K562 (cell line): ENCODE measurements at regions not wholly inside any gene's neighbourhood (a gene's known extent, or its start where the extent isn't known, plus 50 kb on each side); places are given as distances from the start of the nearest gene placed in this dataset.

Experiments used
- ATAC-seq: fragments of 200-7000 bp; cut with Tn5 transposase; 3 replicates; pipeline ENCODE4 v1.9.1; 2020; ENCODE audit warnings: moderate library complexity
- BruUV-seq: library from RNA; stranded (reverse); fragments of 400-500 nt; replicated peaks from 2 replicates; lab custom pipeline; 2021; lab: Mats Ljungman, UMichigan
- CTCF ChIA-PET: fragments of 300-600 bp; formaldehyde crosslinking; extraction: SDS; loops from one replicate; lab custom pipeline; 2021; ENCODE audit warnings: low intra/inter-chr PET ratio; lab: Yijun Ruan, JAX
- POLR2A ChIA-PET: fragments of 300-600, 350-650 bp; sonication (Branson Sonifier 250); formaldehyde crosslinking; extraction: SDS; loops from one replicate; lab custom pipeline; 2021; ENCODE audit warnings: antibody characterized with exemption, inconsistent platforms; lab: Yijun Ruan, JAX
- DNase-seq, 4 experiments: peaks; one replicate each; pipeline versions ENCODE4 v3.0.0 to v3.0.0-alpha.2; 2011 to 2018; ENCODE audit warnings: low spot score in 3 of 4, mixed read lengths in 3 of 4; ENCODE audit errors: extremely low read depth in 1 of 4
- FAIRE-seq: peaks from 2 replicates; lab custom pipeline; 2011; peaks lifted over from hg19 to GRCh38; lab: Jason Lieb, UNC
- H2AFZ ChIP-seq: 2 replicates; pipeline ENCODE4 v1.6.0; 2011; ENCODE audit warnings: low read depth, low read length, control low read depth, inconsistent platforms
- H3K27ac ChIP-seq: fragments of 200-600 bp; 3 replicates; pipeline ENCODE4 v1.8.0; 2011; ENCODE audit warnings: low read depth, mild to moderate bottlenecking, control low read depth, inconsistent platforms, low read length, moderate library complexity, mixed read lengths; ENCODE audit errors: extremely low read depth
- H3K27me3 ChIP-seq, 2 experiments: fragments of 300-600 bp in 1 of 2; 2 replicates in 1 of 2; 3 replicates in 1 of 2; pipeline versions ENCODE4 v1.6.0 to v1.8.0; 2011; ENCODE audit warnings: inconsistent platforms in 2 of 2, low read length in 2 of 2, mild to moderate bottlenecking in 1 of 2, mixed read lengths in 1 of 2, moderate library complexity in 1 of 2; ENCODE audit not compliant: control insufficient read depth in 2 of 2, insufficient read depth in 2 of 2
- H3K36me3 ChIP-seq: fragments of 300-600 bp; 3 replicates; pipeline ENCODE4 v1.8.0; 2011; ENCODE audit warnings: mild to moderate bottlenecking, low read length, inconsistent platforms; ENCODE audit not compliant: control insufficient read depth, insufficient read depth
- H3K4me1 ChIP-seq, 2 experiments: fragments of 200-600 bp in 1 of 2; replicated peaks in 1 of 2; 2 replicates in 1 of 2; 3 replicates in 1 of 2; pipeline versions ENCODE4 v1.5.1 to v1.8.0; 2011; ENCODE audit warnings: inconsistent platforms in 2 of 2, low read length in 2 of 2, mild to moderate bottlenecking in 1 of 2, mixed read lengths in 1 of 2, moderate library complexity in 1 of 2; ENCODE audit not compliant: control insufficient read depth in 2 of 2, insufficient read depth in 2 of 2
- H3K4me2 ChIP-seq: 2 replicates; pipeline ENCODE4 v1.6.1; 2011; ENCODE audit warnings: low read length, control low read depth, inconsistent platforms, mixed read lengths; ENCODE audit not compliant: insufficient read depth
- H3K4me3 ChIP-seq: fragments of 200-600 bp; sonication (generic), shearing (Covaris generic); 2 replicates; pipeline ENCODE4 v1.5.1; 2016; ENCODE audit warnings: control low read depth, inconsistent platforms
- H3K79me2 ChIP-seq: fragments of 200-600 bp; 3 replicates; pipeline ENCODE4 v1.8.0; 2011; ENCODE audit warnings: low read length, inconsistent platforms; ENCODE audit not compliant: control insufficient read depth, insufficient read depth
- H3K9ac ChIP-seq, 2 experiments: 2 replicates each; pipeline versions ENCODE4 v1.6.0 to v1.6.1; 2011; ENCODE audit warnings: low read depth in 2 of 2, low read length in 2 of 2, control low read depth in 1 of 2, inconsistent platforms in 1 of 2, mild to moderate bottlenecking in 1 of 2, mixed read lengths in 1 of 2; ENCODE audit not compliant: insufficient read depth in 1 of 2
- H3K9me1 ChIP-seq: one replicate; pipeline ENCODE4 v1.6.0; 2011; ENCODE audit warnings: inconsistent platforms, mild to moderate bottlenecking, low read length, moderate library complexity; ENCODE audit not compliant: control insufficient read depth, insufficient read depth
- H3K9me3 ChIP-seq: replicated peaks from 2 replicates; pipeline ENCODE4 v1.5.1; 2011; ENCODE audit warnings: low read depth, low read length, inconsistent platforms; ENCODE audit not compliant: control insufficient read depth, insufficient read depth
- H4K20me1 ChIP-seq: replicated peaks from 2 replicates; pipeline ENCODE4 v1.6.1; 2011; ENCODE audit warnings: low read length, inconsistent platforms, mixed read lengths; ENCODE audit not compliant: control insufficient read depth, insufficient read depth
- FUS ChIP-seq: fragments of 200-400 bp; formaldehyde crosslinking; optimal IDR thresholded peaks from 2 replicates; pipeline ENCODE3; 2017; ENCODE audit warnings: low read depth, low read length
- GABPB2 ChIP-seq: fragments of 250-450 bp; sonication (Bioruptor Pico); conservative IDR thresholded peaks from 2 replicates; pipeline ENCODE4 v1.5.1; 2021; ENCODE audit warnings: mild to moderate bottlenecking
- TCFL5 ChIP-seq: fragments of 250-450 bp; sonication (Bioruptor Pico); conservative IDR thresholded peaks from 2 replicates; pipeline ENCODE4 v1.6.1; 2021; ENCODE audit warnings: mild to moderate bottlenecking, moderate library complexity, matching md5 sums
- THAP12 ChIP-seq: fragments of 250-450 bp; sonication (Bioruptor Pico); IDR thresholded peaks from 2 replicates; pipeline ENCODE4 v1.9.0; 2021; ENCODE audit warnings: mild to moderate bottlenecking, inconsistent platforms
- TRIM25 ChIP-seq: fragments of 450-650 bp; IDR thresholded peaks from 2 replicates; pipeline ENCODE4 v1.7.0; 2016; ENCODE audit warnings: borderline replicate concordance
- ZNF165 ChIP-seq: fragments of 250-450 bp; sonication (Bioruptor Pico); IDR thresholded peaks from 2 replicates; pipeline ENCODE4 v1.4.0; 2020; ENCODE audit warnings: borderline replicate concordance
- ZNF609 ChIP-seq: sonication (generic); formaldehyde crosslinking; IDR thresholded peaks from 2 replicates; pipeline ENCODE4 v1.8.1; 2023; ENCODE audit warnings: missing genetic modification reagents, mild to moderate bottlenecking, borderline replicate concordance
- WGBS: fragments of 100-300 bp; shearing (Covaris generic); methylation state at CpG from one replicate; pipeline ENCODE4 v1.1.6; 2016; ENCODE audit warnings: low coverage, mixed read lengths; ENCODE audit not compliant: insufficient coverage; ENCODE audit errors: missing lambda C conversion rate; 5-methylcytosine and 5-hydroxymethylcytosine counted together
- in situ Hi-C: fragments of 300-500 bp; cut with MboI; formaldehyde crosslinking; loops from 4 replicates; pipeline ENCODE4 v1.15.0; 2018; ENCODE audit warnings: inconsistent platforms, mixed read lengths
- intact Hi-C: fragments of 100-400 bp; cut with micrococcal nuclease; formaldehyde crosslinking; loops from 2 replicates; pipeline ENCODE4 v1.14.2; 2022

- no peak overlapping the region for H3K4me2 ChIP-seq
- H3K27ac ChIP-seq = no peak overlapping the region
- no peaks in the 10 kb centered on the region for H3K27me3 ChIP-seq
- intact Hi-C loops (no loop called here), in situ Hi-C loops (no loop called here)
- no peak for DNase-seq
- no peaks in the 10 kb centered on the region for H3K79me2 ChIP-seq
- no peak overlapping the region for H2AFZ ChIP-seq
- H3K9me1 ChIP-seq = no peaks in the 10 kb centered on the region
- H3K36me3 ChIP-seq = no peaks in the 10 kb centered on the region
- POLR2A ChIA-PET = no interaction called here
- no peaks in the 10 kb centered on the region for H3K4me1 ChIP-seq
- no peaks in the 10 kb centered on the region for H4K20me1 ChIP-seq
- H3K9ac ChIP-seq = no peak overlapping the region
- CTCF ChIA-PET = no interaction called here
- WGBS = 10% methylated on average over 2 of the region's 2 CpGs
- no peak for ATAC-seq
- H3K4me3 ChIP-seq = no peak overlapping the region
- TF ChIP-seq FUS (no peak), THAP12 (CRISPR knock-in tag) (no peak), ZNF165 (CRISPR knock-in tag) (no peak)
- BruUV-seq = no TSS peak
- no peaks in the 10 kb centered on the region for H3K9me3 ChIP-seq
- FAIRE-seq = no peak
These were observed 436.8 kb upstream of the NR5A2 start for GRCh38 chr1:199590708-199591107.

GRCh38 chr1:199591468-199591867 lies 436.0 kb upstream of the NR5A2 start:
- no peak for ATAC-seq
- Histone ChIP-seq H3K4me3 (no peak overlapping the region), H3K36me3 (no peaks in the 10 kb centered on the region), H3K9ac (no peak overlapping the region), H2AFZ (no peak overlapping the region), H3K27me3 (no peaks in the 10 kb centered on the region), H3K9me1 (no peaks in the 10 kb centered on the region), H3K9me3 (no peaks in the 10 kb centered on the region), H3K4me1 (no peaks in the 10 kb centered on the region), H3K4me2 (no peak overlapping the region), H3K27ac (no peak overlapping the region), H4K20me1 (no peaks in the 10 kb centered on the region), H3K79me2 (no peaks in the 10 kb centered on the region)
- intact Hi-C loops (no loop called here), in situ Hi-C loops (no loop called here)
- POLR2A ChIA-PET = no interaction called here
- no TSS peak for BruUV-seq
- CTCF ChIA-PET = no interaction called here
- 0% methylated on average over 3 of the region's 3 CpGs for WGBS
- FAIRE-seq = no peak
- no peak for DNase-seq
- TF ChIP-seq GABPB2 (CRISPR knock-in tag) (no peak), TCFL5 (no peak), TRIM25 (no peak), ZNF609 (no peak)
